HepG2 (cell line): ENCODE measurements at regions not wholly inside any gene's neighbourhood (a gene's known extent, or its start where the extent isn't known, plus 50 kb on each side); places are given as distances from the start of the nearest gene placed in this dataset.

ENCODE experiments used
- ATAC-seq: fragments of 200-7000 bp; cut with Tn5 transposase; 3 replicates; pipeline ENCODE4 v1.9.1; 2020; ENCODE audit warnings: mild to moderate bottlenecking, moderate library complexity
- BruUV-seq: library from RNA; stranded (reverse); fragments of 400-500 nt; replicated peaks from 2 replicates; lab custom pipeline; 2021; lab: Mats Ljungman, UMichigan
- CTCF ChIA-PET: fragments of 300-600 bp; formaldehyde crosslinking; extraction: SDS; loops from one replicate; lab custom pipeline; 2021; ENCODE audit warnings: low total read pairs, inconsistent platforms, low intra/inter-chr PET ratio; lab: Yijun Ruan, JAX
- POLR2A ChIA-PET: fragments of 350-600 bp; sonication (Branson Sonifier 250); formaldehyde crosslinking; loops from one replicate; lab custom pipeline; 2020; ENCODE audit warnings: antibody characterized with exemption, inconsistent platforms; lab: Yijun Ruan, JAX
- DNase-seq: peaks from one replicate; pipeline ENCODE4 v3.0.0-alpha.2; 2015; ENCODE audit warnings: low spot score
- FAIRE-seq: peaks from 3 replicates; lab custom pipeline; 2011; peaks lifted over from hg19 to GRCh38; lab: Jason Lieb, UNC
- H2AFZ ChIP-seq: one replicate; pipeline ENCODE4 v1.6.1; 2011; ENCODE audit warnings: low read length, inconsistent platforms
- H3K27ac ChIP-seq: fragments of 300-600 bp; 3 replicates; pipeline ENCODE4 v1.8.0; 2011; ENCODE audit warnings: mixed run types, mild to moderate bottlenecking, mixed read lengths, low read length, inconsistent platforms; ENCODE audit not compliant: insufficient read depth; ENCODE audit errors: extremely low read length
- H3K27me3 ChIP-seq, 2 experiments: fragments of 200-600 bp in 1 of 2; 2 replicates in 1 of 2; 3 replicates in 1 of 2; pipeline versions ENCODE4 v1.6.0 to v1.8.0; 2011; ENCODE audit warnings: low read length in 2 of 2, mild to moderate bottlenecking in 2 of 2, moderate library complexity in 2 of 2, inconsistent platforms in 1 of 2; ENCODE audit not compliant: insufficient read depth in 2 of 2, control insufficient read depth in 1 of 2
- H3K36me3 ChIP-seq, 2 experiments: fragments of 200-600 bp in 1 of 2; replicated peaks in 1 of 2; 2 replicates in 1 of 2; 3 replicates in 1 of 2; pipeline versions ENCODE4 v1.5.1 to v1.8.0; 2011; ENCODE audit warnings: low read length in 2 of 2, inconsistent platforms in 1 of 2; ENCODE audit not compliant: insufficient read depth in 2 of 2, control insufficient read depth in 1 of 2
- H3K4me1 ChIP-seq: 2 replicates; pipeline ENCODE4 v1.5.1; 2012; ENCODE audit warnings: low read length, inconsistent platforms; ENCODE audit not compliant: insufficient read depth
- H3K4me2 ChIP-seq: 2 replicates; pipeline ENCODE4 v1.6.0; 2011; ENCODE audit warnings: low read depth, low read length, inconsistent platforms
- H3K4me3 ChIP-seq, 3 experiments: fragments of 200-600 bp in 1 of 3; sonication (generic), shearing (Covaris generic) in 1 of 3; replicated peaks in 1 of 3; 2 replicates each; pipeline ENCODE4 v1.5.1; 2011 to 2016; ENCODE audit warnings: low read length in 3 of 3, inconsistent platforms in 2 of 3, low read depth in 2 of 3, mild to moderate bottlenecking in 2 of 3, control low read depth in 1 of 3, mixed read lengths in 1 of 3; ENCODE audit not compliant: insufficient read depth in 1 of 3
- H3K79me2 ChIP-seq: one replicate; pipeline ENCODE4 v1.6.1; 2011; ENCODE audit warnings: low read length, inconsistent platforms; ENCODE audit not compliant: insufficient read depth
- H3K9ac ChIP-seq: 2 replicates; pipeline ENCODE4 v1.6.0; 2011; ENCODE audit warnings: mild to moderate bottlenecking, low read depth, low read length, inconsistent platforms; ENCODE audit not compliant: insufficient read depth
- H3K9me3 ChIP-seq: 2 replicates; pipeline ENCODE4 v1.5.1; 2012; ENCODE audit warnings: mild to moderate bottlenecking, low read length
- H4K20me1 ChIP-seq: 2 replicates; pipeline ENCODE4 v1.6.0; 2011; ENCODE audit warnings: inconsistent platforms, mild to moderate bottlenecking, low read length, moderate library complexity; ENCODE audit not compliant: insufficient read depth
- AKAP8 ChIP-seq: sonication (generic); formaldehyde crosslinking; IDR thresholded peaks from 2 replicates; pipeline ENCODE4 v1.5.1; 2020; ENCODE audit warnings: mild to moderate bottlenecking, missing genetic modification reagents
- CBX5 ChIP-seq: sonication (generic); formaldehyde crosslinking; IDR thresholded peaks from 2 replicates; pipeline ENCODE4 v1.4.0; 2020; ENCODE audit warnings: missing genetic modification reagents, borderline replicate concordance
- CERS6 ChIP-seq: sonication (generic); formaldehyde crosslinking; IDR thresholded peaks from 2 replicates; pipeline ENCODE4 v1.5.0; 2020; ENCODE audit warnings: missing genetic modification reagents
- CREB3 ChIP-seq: sonication (generic); formaldehyde crosslinking; IDR thresholded peaks from 2 replicates; pipeline ENCODE4 v1.5.0; 2020; ENCODE audit warnings: missing genetic modification reagents
- ESRRA ChIP-seq: sonication (generic); formaldehyde crosslinking; IDR thresholded peaks from 2 replicates; pipeline ENCODE4 v1.5.1; 2020; ENCODE audit warnings: mild to moderate bottlenecking, low read depth, missing genetic modification reagents
- HDAC6 ChIP-seq: fragments of 200-600 bp; sonication (generic); IDR thresholded peaks from 2 replicates; pipeline ENCODE4 v1.7.0; 2017; ENCODE audit warnings: mild to moderate bottlenecking, antibody characterized with exemption, low read length, low read depth
- HES4 ChIP-seq: sonication (generic); formaldehyde crosslinking; IDR thresholded peaks from 2 replicates; pipeline ENCODE4 v1.9.0; 2021; ENCODE audit warnings: mild to moderate bottlenecking, missing genetic modification reagents, borderline replicate concordance
- MAF1 ChIP-seq: sonication (generic); formaldehyde crosslinking; IDR thresholded peaks from 2 replicates; pipeline ENCODE4 v1.5.0; 2020; ENCODE audit warnings: missing genetic modification reagents, borderline replicate concordance
- MTF1 ChIP-seq: sonication (generic); formaldehyde crosslinking; IDR thresholded peaks from 2 replicates; pipeline ENCODE4 v1.5.0; 2020; ENCODE audit warnings: missing genetic modification reagents
- NFE2L1 ChIP-seq: sonication (generic); formaldehyde crosslinking; IDR thresholded peaks from 2 replicates; pipeline ENCODE4 v1.4.0; 2020; ENCODE audit warnings: missing genetic modification reagents, mild to moderate bottlenecking, borderline replicate concordance
- PRDM15 ChIP-seq: sonication (generic); formaldehyde crosslinking; IDR thresholded peaks from 2 replicates; pipeline ENCODE4 v1.4.0; 2020; ENCODE audit warnings: missing genetic modification reagents
- TMF1 ChIP-seq: sonication (generic); formaldehyde crosslinking; IDR thresholded peaks from 2 replicates; pipeline ENCODE4 v1.8.1; 2022; ENCODE audit warnings: low read depth, missing genetic modification reagents
- ZNF138 ChIP-seq: sonication (generic); formaldehyde crosslinking; IDR thresholded peaks from 2 replicates; pipeline ENCODE4 v1.5.0; 2020; ENCODE audit warnings: mild to moderate bottlenecking, low read depth, missing genetic modification reagents
- ZNF207 ChIP-seq: fragments of 450-650 bp; IDR thresholded peaks from 2 replicates; pipeline ENCODE4 v1.6.1; 2016; ENCODE audit warnings: antibody characterized with exemption, borderline replicate concordance
- ZNF891 ChIP-seq: sonication (generic); formaldehyde crosslinking; IDR thresholded peaks from 2 replicates; pipeline ENCODE4 v1.5.0; 2020; ENCODE audit warnings: mild to moderate bottlenecking, missing genetic modification reagents
- ZSCAN12 ChIP-seq: sonication (generic); formaldehyde crosslinking; IDR thresholded peaks from 2 replicates; pipeline ENCODE4 v1.9.0; 2021; ENCODE audit warnings: mild to moderate bottlenecking, missing genetic modification reagents
- ZSCAN20 ChIP-seq: sonication (generic); formaldehyde crosslinking; IDR thresholded peaks from 2 replicates; pipeline ENCODE4 v1.4.0; 2020; ENCODE audit warnings: missing genetic modification reagents, mild to moderate bottlenecking, borderline replicate concordance
- ZSCAN21 ChIP-seq: sonication (generic); formaldehyde crosslinking; IDR thresholded peaks from 2 replicates; pipeline ENCODE4 v1.8.0; 2022; ENCODE audit warnings: mild to moderate bottlenecking, missing genetic modification reagents, moderate library complexity, borderline replicate concordance
- in situ Hi-C: cut with HindIII; loops from 2 replicates; pipeline ENCODE4 v1.10.0; 2017; ENCODE audit warnings: low pct_unique_long_range_greater_than_20kb; ENCODE audit not compliant: extremely low pct_ligation_motif_present
- intact Hi-C: fragments of 100-400 bp; cut with micrococcal nuclease; formaldehyde crosslinking; loops from one replicate; pipeline ENCODE4 v1.10.0; 2022; ENCODE audit not compliant: unreplicated experiment

GRCh38 chr5:118726891-118727290 is 261.5 kb downstream of the DTWD2 start (continued):
- TF ChIP-seq PRDM15 (CRISPR knock-in tag): no peak
- no peak for TF ChIP-seq ZSCAN21

GRCh38 chr5:118723021-118723338 is 265.4 kb downstream of the DTWD2 start:
- ChIA-PET POLR2A (no interaction called here), CTCF (no interaction called here)
- Histone ChIP-seq H3K4me1 (no peaks in the 10 kb centered on the region), H3K79me2 (no peaks in the 10 kb centered on the region), H3K4me2 (no peak overlapping the region), H3K36me3 (no peaks in the 10 kb centered on the region), H3K9me3 (no peaks in the 10 kb centered on the region), H2AFZ (no peak overlapping the region), H3K4me3 (no peak overlapping the region), H3K27me3 (no peaks in the 10 kb centered on the region), H3K27ac (no peak overlapping the region), H3K9ac (no peak overlapping the region), H4K20me1 (no peaks in the 10 kb centered on the region)
- intact Hi-C loops: no loop called here
- in situ Hi-C loops: no loop called here
- no peak for FAIRE-seq
- TF ChIP-seq ZNF138 (CRISPR knock-in tag): no peak
- no peak for TF ChIP-seq ZSCAN20 (CRISPR knock-in tag)
- no peak for TF ChIP-seq MTF1 (CRISPR knock-in tag)
- no peak for TF ChIP-seq NFE2L1
- TF ChIP-seq HES4 (CRISPR knock-in tag): no peak
- no peak for TF ChIP-seq CREB3
- no peak for TF ChIP-seq HDAC6
- TF ChIP-seq ESRRA: no peak
- TF ChIP-seq ZNF891 (CRISPR knock-in tag): no peak
- no peak for TF ChIP-seq MAF1
- no peak for TF ChIP-seq ZNF207
- TF ChIP-seq ZSCAN12 (CRISPR knock-in tag): no peak
- no peak for TF ChIP-seq CBX5 (CRISPR knock-in tag)
- TF ChIP-seq AKAP8: no peak
- no peak for TF ChIP-seq CERS6 (CRISPR knock-in tag)
- TF ChIP-seq TMF1 (CRISPR knock-in tag): no peak
- ATAC-seq: no peak
- no TSS peak for BruUV-seq
- DNase-seq: no peak
